Aorta (tissue), 5 donors: ENCODE measurements at regions not wholly inside any gene's neighbourhood (a gene's known extent, or its start where the extent isn't known, plus 50 kb on each side); places are given as distances from the start of the nearest gene placed in this dataset.

Experiments
- ATAC-seq: fragments of 200-7000 bp; cut with Tn5 transposase; one replicate; pipeline ENCODE4 v1.9.1; 2022; ENCODE audit warnings: moderate library complexity; ENCODE audit not compliant: low FRiP score
- DNase-seq, 2 donors: peaks; one replicate each; pipeline ENCODE4 v3.0.0-alpha.2; 2020
- H3K27ac ChIP-seq, 2 donors: one replicate each; pipeline ENCODE4 v1.5.1; 2013; ENCODE audit warnings: low read length in 2 of 2, mild to moderate bottlenecking in 2 of 2, moderate library complexity in 2 of 2, control low read depth in 1 of 2, inconsistent platforms in 1 of 2, low read depth in 1 of 2
- H3K27me3 ChIP-seq, 2 donors: one replicate each; pipeline ENCODE4 v1.6.1; 2013; ENCODE audit warnings: control low read depth in 1 of 2, low read length in 1 of 2, mild to moderate bottlenecking in 1 of 2, moderate library complexity in 1 of 2; ENCODE audit not compliant: insufficient read depth in 2 of 2, control insufficient read depth in 1 of 2
- H3K36me3 ChIP-seq, 2 donors: one replicate each; pipeline ENCODE4 v1.6.1; 2013; ENCODE audit warnings: control low read depth in 1 of 2, low read length in 1 of 2, mild to moderate bottlenecking in 1 of 2; ENCODE audit not compliant: insufficient read depth in 2 of 2, control insufficient read depth in 1 of 2
- H3K4me1 ChIP-seq, 2 donors: one replicate each; pipeline ENCODE4 v1.6.1; 2013; ENCODE audit warnings: low read length in 2 of 2, control low read depth in 1 of 2, mild to moderate bottlenecking in 1 of 2, moderate library complexity in 1 of 2; ENCODE audit not compliant: insufficient read depth in 2 of 2, control insufficient read depth in 1 of 2
- H3K4me3 ChIP-seq, 2 donors: one replicate each; pipeline ENCODE4 v1.5.1; 2013; ENCODE audit warnings: low read length in 2 of 2, control low read depth in 1 of 2, mild to moderate bottlenecking in 1 of 2
- H3K9me3 ChIP-seq: one replicate; pipeline ENCODE4 v1.6.1; 2013; ENCODE audit warnings: mild to moderate bottlenecking, low read length; ENCODE audit not compliant: control insufficient read depth
- WGBS, 2 donors: extraction: QIAGEN DNeasy Blood & Tissue Kit; methylation state at CpG; one replicate each; pipeline ENCODE4 v1.1.7; 2013; 5-methylcytosine and 5-hydroxymethylcytosine counted together
- intact Hi-C, 2 donors: fragments of 100-400 bp; cut with DNase I; formaldehyde crosslinking; loops; one replicate each; pipeline versions ENCODE4 v1.14.2 to v1.15.0; 2022
- donor health status: healthy with polysubstance abuse.
- donor health status: Bipolar disorder and iron deficiency.
- donor health status: DM: no; HTN: no; CAD: no.
- donor health status: DM: no; HTN: no; CAD: no.
- donor health status: DM: yes; HTN: yes; CAD: no.

DNA sequence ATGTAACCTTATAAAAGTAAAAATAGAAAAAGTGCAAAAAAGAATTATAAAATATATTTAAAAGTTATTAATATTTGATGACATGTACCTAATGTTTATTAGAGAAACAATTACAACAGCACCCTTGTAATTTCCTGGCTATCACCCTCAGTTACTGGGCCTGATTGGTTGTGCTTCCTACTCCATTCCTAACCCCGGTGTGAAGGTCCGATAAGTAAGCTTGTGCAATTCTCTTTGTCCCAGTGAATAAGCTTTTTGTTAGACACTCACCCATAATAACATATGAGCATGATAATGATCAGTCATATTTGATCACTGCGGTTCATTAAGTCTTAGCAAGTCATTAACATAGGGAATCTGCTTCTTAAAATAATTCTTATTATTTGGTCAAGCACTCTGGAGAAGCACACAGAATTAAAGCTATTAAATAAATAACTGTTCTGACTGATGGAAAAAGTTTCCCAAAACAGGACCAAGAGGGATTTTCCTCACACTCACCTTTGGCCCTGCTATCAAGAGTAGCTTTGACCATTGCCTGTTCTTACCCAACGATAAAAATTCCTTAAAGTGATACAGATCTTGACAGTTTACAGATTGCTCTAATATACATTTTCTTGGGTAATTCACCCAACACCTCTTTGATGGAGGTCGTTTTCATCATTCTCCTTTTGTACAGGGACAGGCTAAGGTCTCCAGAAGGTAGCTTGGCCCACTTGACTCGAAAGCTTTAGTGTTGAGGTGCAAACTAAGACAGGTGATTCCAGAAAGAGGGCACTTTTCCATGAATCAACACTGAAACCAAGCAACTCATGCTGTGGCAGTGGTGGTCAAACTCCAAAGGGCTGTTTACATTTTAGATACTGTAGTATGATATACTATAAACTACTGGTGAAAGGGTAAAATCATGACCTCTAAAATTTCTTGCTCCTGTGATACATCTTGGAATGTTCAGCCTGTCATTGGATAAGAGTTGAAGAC, 543.0 kb upstream of the KCNMB2 start:
- no peak for DNase-seq
- Histone ChIP-seq H3K36me3 (no peaks in the 10 kb centered on the region), H3K27me3 (no peaks in the 10 kb centered on the region), H3K4me1 (no peaks in the 10 kb centered on the region), H3K4me3 (no peak overlapping the region), H3K27ac (no peak overlapping the region), H3K9me3 (no peaks in the 10 kb centered on the region)
- intact Hi-C loops, result no loop called here
- WGBS, 2 donors, result 88 to 95% methylated on average over 6 of the region's 6 CpGs
- ATAC-seq, result no peak

DNA sequence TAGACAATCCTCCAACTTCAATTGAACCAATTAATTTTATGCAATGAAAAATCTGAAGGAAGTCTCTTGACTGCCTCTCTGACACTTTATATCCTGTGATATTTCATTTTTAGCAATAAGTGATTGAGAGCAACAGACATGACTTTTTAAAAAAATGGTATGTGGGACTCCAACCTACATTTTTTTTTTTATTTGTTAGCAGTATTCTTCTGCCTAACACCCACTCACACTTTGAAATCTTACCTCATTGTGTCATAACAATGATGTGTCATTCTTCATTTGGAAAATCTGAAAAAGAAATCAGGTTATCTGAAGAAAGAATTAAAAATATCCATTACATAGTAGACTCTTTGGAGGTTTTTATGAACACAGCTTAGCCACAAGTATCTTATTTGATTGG, 541.3 kb upstream of the KCNMB2 start:
- no peaks in the 10 kb centered on the region for H3K36me3 ChIP-seq
- no peaks in the 10 kb centered on the region for H3K27me3 ChIP-seq
- no peak overlapping the region for H3K27ac ChIP-seq
- no peak overlapping the region for H3K4me3 ChIP-seq
- DNase-seq (no peak), ATAC-seq (no peak)
- H3K9me3 ChIP-seq, result no peaks in the 10 kb centered on the region
- intact Hi-C loops, result no loop called here
- H3K4me1 ChIP-seq, result no peaks in the 10 kb centered on the region

GRCh38 chr3:177995381-177996085, 540.7 kb upstream of the KCNMB2 start:
- Histone ChIP-seq H3K27me3 (no peaks in the 10 kb centered on the region), H3K9me3 (no peaks in the 10 kb centered on the region), H3K27ac (no peak overlapping the region), H3K4me1 (no peaks in the 10 kb centered on the region), H3K36me3 (no peaks in the 10 kb centered on the region), H3K4me3 (no peak overlapping the region)
- intact Hi-C loops, result no loop called here
- 2 to 6% methylated on average over 1 of the region's 1 CpG for WGBS, 2 donors
- DNase-seq (no peak), ATAC-seq (no peak)

DNA sequence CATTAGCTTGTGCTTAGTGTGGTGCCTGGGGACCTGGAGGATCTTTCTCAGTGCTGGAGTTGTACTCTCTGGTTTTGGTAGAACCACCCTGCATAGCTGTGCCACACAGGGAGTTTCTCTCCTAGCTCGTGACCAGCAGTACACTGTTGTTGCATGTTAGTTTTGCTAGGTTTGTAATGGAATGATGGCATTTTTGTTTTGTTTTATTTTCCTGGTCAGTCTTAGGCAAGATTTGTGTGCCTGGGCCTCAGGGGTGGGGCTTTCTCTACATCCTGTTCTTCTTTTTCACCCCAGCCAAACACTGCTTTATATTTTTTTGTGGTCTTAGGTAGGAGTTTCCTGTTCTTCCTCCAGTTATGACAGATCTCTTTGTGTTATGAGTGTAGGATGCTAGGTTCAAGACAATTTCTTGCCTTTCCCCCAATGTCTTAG, 534.5 kb upstream of the KCNMB2 start:
- no peaks in the 10 kb centered on the region for H3K4me1 ChIP-seq
- intact Hi-C loops, result no loop called here
- no peaks in the 10 kb centered on the region for H3K36me3 ChIP-seq
- DNase-seq (no peak), ATAC-seq (no peak)
- H3K27ac ChIP-seq, result no peak overlapping the region
- H3K27me3 ChIP-seq, result no peaks in the 10 kb centered on the region
- no peak overlapping the region for H3K4me3 ChIP-seq
- 75 to 88% methylated on average over 1 of the region's 1 CpG for WGBS, 2 donors
- no peaks in the 10 kb centered on the region for H3K9me3 ChIP-seq

- ATAC-seq, result no peak
- intact Hi-C loops, result no loop called here
- no peaks in the 10 kb centered on the region for H3K27me3 ChIP-seq
- no peak for DNase-seq
- no peaks in the 10 kb centered on the region for H3K36me3 ChIP-seq
- no peak overlapping the region for H3K4me3 ChIP-seq
- no peaks in the 10 kb centered on the region for H3K4me1 ChIP-seq
- H3K9me3 ChIP-seq, result no peaks in the 10 kb centered on the region
- no peak overlapping the region for H3K27ac ChIP-seq
Measured at GRCh38 chr3:178002113-178002512, 534.1 kb upstream of the KCNMB2 start.

DNA sequence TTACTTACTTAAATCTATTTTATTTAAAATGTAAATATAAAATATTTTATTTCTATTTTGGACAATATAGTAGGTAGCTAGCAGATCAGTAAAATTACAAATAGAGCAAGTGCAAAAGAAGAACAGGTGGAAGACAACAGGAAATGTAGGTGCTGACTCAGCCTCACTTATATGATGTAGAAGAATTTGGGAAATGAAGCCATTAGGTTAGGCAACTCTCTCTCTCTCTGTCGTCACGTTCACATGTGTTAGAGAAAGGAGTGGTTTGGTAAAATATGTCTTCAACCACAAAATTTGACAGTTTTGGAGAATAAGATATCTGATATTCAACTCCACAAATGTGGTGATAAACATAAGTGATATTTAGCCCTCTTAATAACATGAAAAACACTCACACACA, 532.5 kb upstream of the KCNMB2 start:
- H3K9me3 ChIP-seq, result no peaks in the 10 kb centered on the region
- no peak overlapping the region for H3K4me3 ChIP-seq
- H3K27me3 ChIP-seq, result no peaks in the 10 kb centered on the region
- H3K4me1 ChIP-seq, result no peaks in the 10 kb centered on the region
- intact Hi-C loops, result no loop called here
- no peak overlapping the region for H3K27ac ChIP-seq
- no peak for ATAC-seq
- 69 to 75% methylated on average over 2 of the region's 2 CpGs for WGBS, 2 donors
- H3K36me3 ChIP-seq, result no peaks in the 10 kb centered on the region
- DNase-seq, result no peak

DNA sequence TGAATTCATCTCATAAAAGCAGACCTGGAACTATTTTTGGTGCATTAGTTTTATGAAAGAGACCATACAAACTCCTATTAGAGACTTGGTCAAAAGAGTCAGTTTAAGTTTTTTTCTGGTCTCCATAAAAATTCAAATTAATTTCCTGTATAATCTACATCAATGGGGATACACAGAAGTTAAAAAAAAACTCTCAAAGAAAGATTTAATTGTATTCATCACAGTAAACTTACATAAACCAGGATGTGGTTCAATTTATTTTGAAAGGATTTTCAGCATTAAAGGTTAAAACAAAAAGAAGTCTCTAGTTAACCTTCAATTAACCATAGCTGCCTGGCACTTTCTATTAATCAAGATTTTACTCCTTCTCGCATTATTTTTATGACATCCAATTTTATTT, 530.3 kb upstream of the KCNMB2 start:
- no peak overlapping the region for H3K27ac ChIP-seq
- H3K4me3 ChIP-seq, result no peak overlapping the region
- H3K9me3 ChIP-seq, result no peaks in the 10 kb centered on the region
- H3K27me3 ChIP-seq, result no peaks in the 10 kb centered on the region
- no peak for DNase-seq
- 98 to 100% methylated on average over 1 of the region's 1 CpG for WGBS, 2 donors
- no peaks in the 10 kb centered on the region for H3K4me1 ChIP-seq
- no peak for ATAC-seq
- H3K36me3 ChIP-seq, result no peaks in the 10 kb centered on the region
- intact Hi-C loops, result no loop called here

GRCh38 chr3:178010306-178010705, 525.9 kb upstream of the KCNMB2 start:
- H3K27me3 ChIP-seq, result no peaks in the 10 kb centered on the region
- DNase-seq (no peak), ATAC-seq (no peak)
- H3K27ac ChIP-seq, result no peak overlapping the region
- no peak overlapping the region for H3K4me3 ChIP-seq
- WGBS, 2 donors, result 97 to 100% methylated on average over 2 of the region's 2 CpGs
- H3K36me3 ChIP-seq, result no peaks in the 10 kb centered on the region
- intact Hi-C loops, result no loop called here
- H3K4me1 ChIP-seq, result no peaks in the 10 kb centered on the region
- H3K9me3 ChIP-seq, result no peaks in the 10 kb centered on the region

DNA sequence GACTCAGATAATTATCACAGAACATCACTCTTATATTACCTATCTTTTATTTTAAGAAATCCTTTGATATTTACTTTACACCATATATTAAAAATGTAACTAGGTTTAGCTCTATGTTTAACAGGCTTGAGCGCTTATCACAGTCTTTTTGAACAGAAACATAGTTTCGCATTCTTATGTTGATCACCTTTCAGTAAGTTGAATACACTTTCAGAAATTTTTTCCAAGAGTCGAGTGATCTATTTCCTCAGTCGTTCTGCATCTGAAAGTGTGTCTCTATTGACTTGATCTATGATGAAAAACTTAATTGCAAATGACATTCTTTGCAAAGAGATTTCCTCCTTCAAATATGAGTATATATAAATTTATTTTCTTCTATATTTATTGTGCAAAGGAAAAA, 516.6 kb upstream of the KCNMB2 start:
- H3K4me3 ChIP-seq, result no peak overlapping the region
- no peaks in the 10 kb centered on the region for H3K36me3 ChIP-seq
- H3K9me3 ChIP-seq, result no peaks in the 10 kb centered on the region
- H3K27me3 ChIP-seq, result no peaks in the 10 kb centered on the region
- intact Hi-C loops, result no loop called here
- DNase-seq, result no peak
- WGBS, 2 donors, result 80 to 81% methylated on average over 4 of the region's 4 CpGs
- no peak overlapping the region for H3K27ac ChIP-seq
- H3K4me1 ChIP-seq, result no peaks in the 10 kb centered on the region
- no peak for ATAC-seq
